ENCODE measurements at regions not wholly inside any gene's neighbourhood (a gene's known extent, or its start where the extent isn't known, plus 50 kb on each side); places are given as distances from the start of the nearest gene placed in this dataset.

- POLR2A ChIA-PET, result no interaction called here
- TF ChIP-seq CTCF (IDR thresholded peaks at IDR 0.05; ENCODE audit: insufficient read depth, low read length, missing control alignments), result no peak
- DNase-seq (ENCODE audit: low read depth, low spot score), result no peak
- CTCF ChIA-PET, result interaction anchor here (0.7 to 1.6 kb wide), 3 partner anchors 10 to 21 kb away, joined by 3 to 9 read pairs (median 3); no protein-coding TSS in a partner anchor
- H3K4me3 ChIP-seq (ENCODE audit: low read depth, low read length), result peak overlapping the region; percentile 44
These were observed 165.0 kb downstream of the USP12 start for GRCh38 chr13:27006519-27007161.

- DNase-seq (ENCODE audit: low read depth, low spot score), result no peak
- no peak overlapping the region for H3K4me3 ChIP-seq (ENCODE audit: low read depth, low read length)
- ChIA-PET CTCF (interaction anchor here (0.7 to 1.6 kb wide), 4 partner anchors 10 to 20 kb away, joined by 3 to 9 read pairs (median 3); no protein-coding TSS in a partner anchor), POLR2A (no interaction called here)
- no peak for TF ChIP-seq CTCF (IDR thresholded peaks at IDR 0.05; ENCODE audit: insufficient read depth, low read length, missing control alignments)
These were observed 165.6 kb downstream of the USP12 start for GRCh38 chr13:27005976-27006518.

- DNase-seq (ENCODE audit: low read depth, low spot score), result no peak
- TF ChIP-seq CTCF (IDR thresholded peaks at IDR 0.05; ENCODE audit: insufficient read depth, low read length, missing control alignments), result no peak
- H3K4me3 ChIP-seq (ENCODE audit: low read depth, low read length), result no peak overlapping the region
- POLR2A ChIA-PET, result no interaction called here
- CTCF ChIA-PET, result interaction anchor here (0.7 to 1.6 kb wide), 2 partner anchors 14 to 20 kb away, joined by 3 to 9 read pairs; no protein-coding TSS in a partner anchor
These were observed 166.1 kb downstream of the USP12 start for GRCh38 chr13:27005556-27005955.

GRCh38 chr13:27004866-27005265 is 166.7 kb downstream of the USP12 start:
- H3K4me3 ChIP-seq (ENCODE audit: low read depth, low read length), result no peak overlapping the region
- DNase-seq (ENCODE audit: low read depth, low spot score), result no peak
- ChIA-PET CTCF (no interaction called here), POLR2A (no interaction called here)
- TF ChIP-seq CTCF (IDR thresholded peaks at IDR 0.05; ENCODE audit: insufficient read depth, low read length, missing control alignments), result no peak

GRCh38 chr13:27004326-27004725 is 167.3 kb downstream of the USP12 start:
- ChIA-PET CTCF (interaction anchor here (1.0 kb wide), 1 partner anchor 19 kb away, joined by 7 read pairs; no protein-coding TSS in a partner anchor), POLR2A (no interaction called here)
- DNase-seq (ENCODE audit: low read depth, low spot score), result no peak
- no peak overlapping the region for H3K4me3 ChIP-seq (ENCODE audit: low read depth, low read length)
- no peak for TF ChIP-seq CTCF (IDR thresholded peaks at IDR 0.05; ENCODE audit: insufficient read depth, low read length, missing control alignments)

- TF ChIP-seq CTCF (IDR thresholded peaks at IDR 0.05; ENCODE audit: insufficient read depth, low read length, missing control alignments), result no peak
- CTCF ChIA-PET, result interaction anchor here (1.3 to 3.7 kb wide), 2 partner anchors 16 to 359 kb away, joined by 7 to 26 read pairs; no protein-coding TSS in a partner anchor
- no peak for DNase-seq (ENCODE audit: low read depth, low spot score)
- no peak overlapping the region for H3K4me3 ChIP-seq (ENCODE audit: low read depth, low read length)
- POLR2A ChIA-PET, result no interaction called here
These were observed 169.9 kb downstream of the USP12 start for GRCh38 chr13:27001705-27002104.
